22Rv1 (cell line): ENCODE measurements at regions not wholly inside any gene's neighbourhood (a gene's known extent, or its start where the extent isn't known, plus 50 kb on each side); places are given as distances from the start of the nearest gene placed in this dataset.

Experiments used
- CTCF ChIP-seq: fragments of 450-650 bp; IDR thresholded peaks from 2 replicates; pipeline ENCODE4 v1.5.1; 2017; ENCODE audit warnings: mild to moderate bottlenecking
- ZFX ChIP-seq: fragments of 450-650 bp; IDR thresholded peaks from 2 replicates; pipeline ENCODE4 v1.6.1; 2017; ENCODE audit warnings: antibody characterized with exemption, borderline replicate concordance

- TF ChIP-seq CTCF (no peak), ZFX (no peak)
Observed at GRCh38 chr9:120110520-120110919, 469.4 kb downstream of the CDK5RAP2 start.
